T47D (cell line): ENCODE measurements at regions not wholly inside any gene's neighbourhood (a gene's known extent, or its start where the extent isn't known, plus 50 kb on each side); places are given as distances from the start of the nearest gene placed in this dataset.

Experiments used
- DNase-seq, 2 experiments: peaks; one replicate each; pipeline versions ENCODE4 v3.0.0 to v3.0.0-alpha.2; 2011 to 2012; ENCODE audit warnings: low read depth in 1 of 2, low spot score in 1 of 2
- JUND ChIP-seq: IDR thresholded peaks from 2 replicates; pipeline ENCODE4 v1.6.1; 2012; ENCODE audit warnings: low read depth
- in situ Hi-C: cut with HindIII; loops from 2 replicates; pipeline ENCODE4 v1.10.0; 2016; ENCODE audit warnings: low sequenced_read_pairs, low pct_unique_long_range_greater_than_20kb

GRCh38 chr13:87887459-87888123 is 216.4 kb downstream of the SLITRK5 start:
- no peak for TF ChIP-seq JUND
- in situ Hi-C loops, result no loop called here
- no peak for DNase-seq

GRCh38 chr13:87889254-87889653 is 218.1 kb downstream of the SLITRK5 start:
- no peak for DNase-seq
- no peak for TF ChIP-seq JUND
- in situ Hi-C loops, result no loop called here

- DNase-seq, result no peak
- TF ChIP-seq JUND, result no peak
- in situ Hi-C loops, result no loop called here
Observed at GRCh38 chr13:87893186-87893585, 222.0 kb downstream of the SLITRK5 start.

- in situ Hi-C loops, result no loop called here
- DNase-seq, result no peak
- TF ChIP-seq JUND, result no peak
Observed at GRCh38 chr13:87894059-87894458, 222.9 kb downstream of the SLITRK5 start.

GRCh38 chr13:87903553-87903952 is 232.4 kb downstream of the SLITRK5 start:
- in situ Hi-C loops, result no loop called here
- DNase-seq, result no peak
- TF ChIP-seq JUND, result no peak

- in situ Hi-C loops, result no loop called here
- DNase-seq, result no peak
Observed at GRCh38 chr13:87906411-87906810, 235.2 kb downstream of the SLITRK5 start.

GRCh38 chr13:87907202-87907601 is 236.0 kb downstream of the SLITRK5 start:
- TF ChIP-seq JUND, result no peak
- in situ Hi-C loops, result no loop called here
- DNase-seq, result no peak

More at GRCh38 chr13:87906411-87906810, 235.2 kb downstream of the SLITRK5 start:
- no peak for TF ChIP-seq JUND

GRCh38 chr13:87919956-87920355 is 248.8 kb downstream of the SLITRK5 start:
- in situ Hi-C loops, result no loop called here
- no peak for TF ChIP-seq JUND
- no peak for DNase-seq

GRCh38 chr13:87923753-87924152 is 252.6 kb downstream of the SLITRK5 start:
- no peak for DNase-seq
- in situ Hi-C loops, result no loop called here
- TF ChIP-seq JUND, result no peak

GRCh38 chr13:87925006-87925405 is 253.8 kb downstream of the SLITRK5 start:
- no peak for TF ChIP-seq JUND
- DNase-seq, result no peak

GRCh38 chr13:87940776-87941175 is 269.6 kb downstream of the SLITRK5 start:
- TF ChIP-seq JUND, result no peak
- no peak for DNase-seq
- in situ Hi-C loops, result no loop called here

More at GRCh38 chr13:87925006-87925405, 253.8 kb downstream of the SLITRK5 start:
- in situ Hi-C loops, result no loop called here

GRCh38 chr13:87941226-87941625 is 270.1 kb downstream of the SLITRK5 start:
- no peak for DNase-seq
- TF ChIP-seq JUND, result no peak
- in situ Hi-C loops, result no loop called here

- no peak for DNase-seq
- in situ Hi-C loops, result no loop called here
- TF ChIP-seq JUND, result no peak
Observed at GRCh38 chr13:87942205-87942604, 271.0 kb downstream of the SLITRK5 start.

- DNase-seq, result no peak
- in situ Hi-C loops, result no loop called here
- no peak for TF ChIP-seq JUND
Observed at GRCh38 chr13:87944038-87944437, 272.9 kb downstream of the SLITRK5 start.
